ENCODE measurements at regions not wholly inside any gene's neighbourhood (a gene's known extent, or its start where the extent isn't known, plus 50 kb on each side); places are given as distances from the start of the nearest gene placed in this dataset.

DNA sequence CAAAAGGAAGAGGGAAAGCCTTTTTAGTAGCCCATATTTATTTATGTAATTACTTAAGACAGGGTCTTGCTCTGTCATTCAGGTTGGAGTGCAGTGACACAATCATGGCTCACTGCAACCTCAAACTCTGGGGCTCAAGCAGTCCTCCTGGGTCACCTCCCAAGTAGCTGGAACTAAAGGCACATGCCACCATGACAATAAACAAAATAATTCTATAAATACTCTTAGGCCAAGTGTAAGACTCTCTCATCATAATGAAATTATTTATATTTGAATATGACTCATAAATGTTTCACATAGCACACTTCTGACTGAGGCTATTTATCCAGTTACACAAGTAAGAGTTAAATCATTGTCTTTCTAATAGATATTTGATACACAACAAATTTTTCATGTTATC, 314.7 kb downstream of the AMY1C start:
- Histone ChIP-seq H3K36me3 (no peaks in the 10 kb centered on the region), H3K27ac (no peak overlapping the region), H3K4me3 (no peak overlapping the region), H3K9me3 (no peaks in the 10 kb centered on the region), H3K4me1 (no peaks in the 10 kb centered on the region), H3K27me3 (no peaks in the 10 kb centered on the region)
- DNase-seq (no peak), ATAC-seq (no peak)
- intact Hi-C loops (cut with DNase I): no loop called here
- TF ChIP-seq, protein P1, sequence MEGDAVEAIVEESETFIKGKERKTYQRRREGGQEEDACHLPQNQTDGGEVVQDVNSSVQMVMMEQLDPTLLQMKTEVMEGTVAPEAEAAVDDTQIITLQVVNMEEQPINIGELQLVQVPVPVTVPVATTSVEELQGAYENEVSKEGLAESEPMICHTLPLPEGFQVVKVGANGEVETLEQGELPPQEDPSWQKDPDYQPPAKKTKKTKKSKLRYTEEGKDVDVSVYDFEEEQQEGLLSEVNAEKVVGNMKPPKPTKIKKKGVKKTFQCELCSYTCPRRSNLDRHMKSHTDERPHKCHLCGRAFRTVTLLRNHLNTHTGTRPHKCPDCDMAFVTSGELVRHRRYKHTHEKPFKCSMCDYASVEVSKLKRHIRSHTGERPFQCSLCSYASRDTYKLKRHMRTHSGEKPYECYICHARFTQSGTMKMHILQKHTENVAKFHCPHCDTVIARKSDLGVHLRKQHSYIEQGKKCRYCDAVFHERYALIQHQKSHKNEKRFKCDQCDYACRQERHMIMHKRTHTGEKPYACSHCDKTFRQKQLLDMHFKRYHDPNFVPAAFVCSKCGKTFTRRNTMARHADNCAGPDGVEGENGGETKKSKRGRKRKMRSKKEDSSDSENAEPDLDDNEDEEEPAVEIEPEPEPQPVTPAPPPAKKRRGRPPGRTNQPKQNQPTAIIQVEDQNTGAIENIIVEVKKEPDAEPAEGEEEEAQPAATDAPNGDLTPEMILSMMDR (IDR thresholded peaks at IDR 0.05): no peak

DNA sequence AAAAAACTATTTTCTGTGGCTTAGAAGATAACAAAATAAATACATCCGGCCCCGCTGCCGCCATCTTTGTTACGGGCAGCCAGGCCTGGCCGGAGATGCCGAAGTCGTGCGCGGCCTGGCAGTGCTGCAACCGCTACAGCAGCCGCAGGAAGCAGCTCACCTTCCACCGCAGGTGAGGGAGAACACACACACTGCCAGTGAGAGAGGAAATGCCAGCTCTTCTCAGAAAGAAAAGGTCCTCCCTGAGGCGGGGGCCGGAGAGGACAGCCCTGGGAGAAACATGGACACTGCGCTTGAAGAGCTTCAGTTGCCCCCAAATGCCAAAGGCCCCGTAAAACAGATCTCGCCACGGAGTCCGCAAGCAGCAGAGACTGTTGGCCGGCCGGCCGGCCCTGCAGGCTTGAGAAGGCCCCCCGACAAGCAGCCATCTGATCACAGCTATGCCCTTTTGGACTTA, 323.2 kb downstream of the AMY1C start:
- Histone ChIP-seq H3K36me3 (no peaks in the 10 kb centered on the region), H3K27ac (no peak overlapping the region), H3K27me3 (no peaks in the 10 kb centered on the region), H3K4me1 (no peaks in the 10 kb centered on the region), H3K9me3 (no peaks in the 10 kb centered on the region), H3K4me3 (no peak overlapping the region)
- TF ChIP-seq, protein P1 (IDR thresholded peaks at IDR 0.05): no peak
- ATAC-seq (peak; percentile 48), DNase-seq (no peak)
- intact Hi-C loops (cut with DNase I): no loop called here

DNA sequence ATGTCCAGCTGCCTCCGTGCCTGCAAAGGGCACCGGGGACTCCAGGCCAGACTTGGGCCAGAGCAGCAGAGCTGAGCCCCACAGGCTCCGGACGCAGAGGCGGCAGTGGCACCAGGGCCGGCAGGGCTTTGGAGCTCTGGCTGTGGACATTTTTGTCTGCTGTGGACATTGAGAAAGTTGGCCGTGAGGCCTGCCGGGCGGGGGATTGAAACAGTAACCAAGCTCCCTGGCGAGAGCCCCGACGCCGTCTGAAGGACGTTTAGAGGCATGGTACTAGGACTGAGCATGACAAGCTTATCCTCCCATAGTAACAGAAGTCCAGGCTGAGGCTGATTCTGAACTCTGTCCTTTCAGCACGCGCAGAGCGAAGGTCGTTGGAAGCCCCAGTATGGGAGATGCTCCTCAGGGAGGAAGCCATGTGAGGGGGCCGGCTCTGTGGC, 323.8 kb downstream of the AMY1C start:
- Histone ChIP-seq H3K27me3 (no peaks in the 10 kb centered on the region), H3K4me1 (no peaks in the 10 kb centered on the region), H3K4me3 (no peak overlapping the region), H3K27ac (no peak overlapping the region), H3K36me3 (no peaks in the 10 kb centered on the region), H3K9me3 (no peaks in the 10 kb centered on the region)
- intact Hi-C loops (cut with DNase I): no loop called here
- TF ChIP-seq, protein P1 (IDR thresholded peaks at IDR 0.05): no peak
- DNase-seq (no peak), ATAC-seq (peak; percentile 30)

DNA sequence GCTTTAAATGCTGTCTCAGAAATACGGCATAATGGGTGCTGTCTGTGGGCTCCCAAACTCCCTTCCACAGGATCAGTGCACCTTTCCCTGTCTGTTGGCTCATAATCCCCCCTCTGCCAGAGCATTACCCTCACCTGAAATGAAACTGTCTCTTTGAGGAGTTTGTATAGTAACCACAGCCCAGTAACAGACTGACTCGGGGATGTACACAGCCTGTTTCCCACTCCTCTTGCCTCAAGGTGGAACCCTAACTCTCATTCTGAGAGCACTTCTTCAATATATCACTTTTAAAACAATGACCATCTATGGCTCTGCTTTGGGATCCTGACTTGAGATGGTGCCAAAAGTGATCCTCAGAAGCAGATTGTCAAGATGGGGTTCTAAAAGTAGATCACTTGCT, 332.5 kb downstream of the AMY1C start:
- TF ChIP-seq, protein P1 (IDR thresholded peaks at IDR 0.05): no peak
- Histone ChIP-seq H3K4me1 (no peaks in the 10 kb centered on the region), H3K27ac (no peak overlapping the region), H3K27me3 (no peaks in the 10 kb centered on the region), H3K36me3 (no peaks in the 10 kb centered on the region), H3K4me3 (no peak overlapping the region), H3K9me3 (no peaks in the 10 kb centered on the region)
- DNase-seq (no peak), ATAC-seq (no peak)
- intact Hi-C loops (cut with DNase I): no loop called here

DNA sequence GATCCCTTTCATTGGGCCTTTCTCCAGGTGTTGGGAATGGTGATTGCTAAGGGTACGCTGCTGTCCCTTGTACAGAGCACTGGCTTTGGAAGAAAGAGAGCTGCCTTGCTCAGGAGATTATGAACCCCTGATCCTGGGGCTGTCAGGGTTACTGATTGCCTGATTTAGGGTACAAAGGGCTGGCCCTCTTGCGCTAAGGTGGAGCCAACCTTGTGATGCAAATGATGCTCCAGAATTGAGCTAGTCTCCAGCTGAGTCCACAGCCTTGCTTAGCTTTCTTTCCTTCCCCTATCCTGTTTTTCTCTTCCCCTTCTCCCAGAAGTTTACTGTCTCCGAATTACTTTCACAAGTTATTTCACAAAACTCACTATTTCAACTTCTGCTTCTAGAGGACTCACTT, 334.7 kb downstream of the AMY1C start:
- Histone ChIP-seq H3K4me1 (no peaks in the 10 kb centered on the region), H3K27me3 (no peaks in the 10 kb centered on the region), H3K27ac (no peak overlapping the region), H3K36me3 (no peaks in the 10 kb centered on the region), H3K4me3 (no peak overlapping the region), H3K9me3 (no peaks in the 10 kb centered on the region)
- no peak for ATAC-seq
- TF ChIP-seq, protein P1 (IDR thresholded peaks at IDR 0.05): no peak
- DNase-seq: no peak
- intact Hi-C loops (cut with DNase I): no loop called here

DNA sequence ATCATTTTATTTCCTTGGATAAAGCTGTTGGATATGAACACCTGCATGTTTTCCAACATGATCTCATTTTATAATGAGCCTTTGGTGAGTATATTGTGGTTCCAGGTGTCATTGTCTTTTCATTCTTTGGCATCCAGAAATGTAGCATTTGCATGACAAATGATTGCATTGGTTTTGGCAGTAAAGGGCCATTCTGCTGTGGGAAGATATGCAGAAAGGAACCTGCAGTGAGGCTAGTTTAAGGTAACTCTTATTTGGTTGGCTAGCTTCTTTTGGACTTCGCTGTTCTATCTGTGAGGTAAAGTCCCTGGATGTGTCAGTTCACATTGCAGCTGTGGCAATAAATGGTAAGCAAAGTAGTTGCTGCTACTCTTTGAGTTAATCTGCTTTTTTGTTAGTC, 343.0 kb downstream of the AMY1C start:
- Histone ChIP-seq H3K36me3 (no peaks in the 10 kb centered on the region), H3K9me3 (no peaks in the 10 kb centered on the region), H3K27me3 (no peaks in the 10 kb centered on the region), H3K4me3 (no peak overlapping the region), H3K27ac (no peak overlapping the region), H3K4me1 (no peaks in the 10 kb centered on the region)
- intact Hi-C loops (cut with DNase I): no loop called here
- TF ChIP-seq, protein P1 (IDR thresholded peaks at IDR 0.05): no peak
- ATAC-seq (no peak), DNase-seq (no peak)

Data from upper lobe of right lung (tissue), 1 donor.